Thoracic aorta (tissue), 2 donors: ENCODE measurements at regions not wholly inside any gene's neighbourhood (a gene's known extent, or its start where the extent isn't known, plus 50 kb on each side); places are given as distances from the start of the nearest gene placed in this dataset.

Source experiments
- ATAC-seq: fragments of 150-250 bp; one replicate; pipeline ENCODE4 v1.8.0; 2017; ENCODE audit warnings: low read depth; ENCODE audit not compliant: insufficient number of reproducible peaks, low FRiP score
- DNase-seq: peaks from one replicate; pipeline ENCODE4 v3.0.0-alpha.2; 2020; ENCODE audit warnings: low spot score
- H3K27ac ChIP-seq, 2 donors: fragments of 200-600 bp; sonication (generic); 1 replicate in 1 of 2; 2 replicates in 1 of 2; pipeline ENCODE4 v1.5.1; 2016; ENCODE audit warnings: mild to moderate bottlenecking in 2 of 2, moderate library complexity in 2 of 2
- H3K27me3 ChIP-seq: fragments of 200-600 bp; sonication (generic); replicated peaks from 2 replicates; pipeline ENCODE4 v1.6.0; 2016; ENCODE audit warnings: mild to moderate bottlenecking; ENCODE audit not compliant: insufficient read depth
- H3K36me3 ChIP-seq: fragments of 200-600 bp; sonication (generic); one replicate; pipeline ENCODE4 v1.5.1; 2016
- H3K4me1 ChIP-seq, 2 donors: fragments of 200-600 bp; sonication (generic); 1 replicate in 1 of 2; 2 replicates in 1 of 2; pipeline versions ENCODE4 v1.5.1 to v1.6.0; 2016; ENCODE audit warnings: low read depth in 2 of 2, mild to moderate bottlenecking in 1 of 2; ENCODE audit not compliant: control insufficient read depth in 1 of 2
- H3K4me3 ChIP-seq: fragments of 200-600 bp; sonication (generic); 2 replicates; pipeline ENCODE4 v1.5.1; 2016; ENCODE audit warnings: mild to moderate bottlenecking
- H3K9me3 ChIP-seq: fragments of 200-600 bp; sonication (generic); 2 replicates; pipeline ENCODE4 v1.5.1; 2016
- CTCF ChIP-seq: fragments of 200-600 bp; sonication (generic); IDR thresholded peaks from one replicate; pipeline ENCODE4 v1.5.1; 2019; ENCODE audit warnings: antibody characterized with exemption

- no peak for TF ChIP-seq CTCF
- no peak for ATAC-seq
- no peaks in the 10 kb centered on the region for H3K27me3 ChIP-seq
These were observed 315.9 kb upstream of the LRATD1 start for GRCh38 chr2:14316594-14316993.

GRCh38 chr2:14321357-14321756 lies 311.2 kb upstream of the LRATD1 start:
- Histone ChIP-seq H3K4me1 (no peaks in the 10 kb centered on the region), H3K27me3 (no peaks in the 10 kb centered on the region), H3K9me3 (no peaks in the 10 kb centered on the region), H3K4me3 (no peak overlapping the region), H3K36me3 (no peaks in the 10 kb centered on the region), H3K27ac (no peak overlapping the region)
- no peak for DNase-seq
- ATAC-seq: no peak
- TF ChIP-seq CTCF: no peak

More at GRCh38 chr2:14316594-14316993, 315.9 kb upstream of the LRATD1 start:
- no peaks in the 10 kb centered on the region for H3K36me3 ChIP-seq
- H3K4me3 ChIP-seq: no peak overlapping the region
- H3K4me1 ChIP-seq: no peaks in the 10 kb centered on the region
- H3K9me3 ChIP-seq: no peaks in the 10 kb centered on the region
- no peak overlapping the region for H3K27ac ChIP-seq
- DNase-seq: no peak

GRCh38 chr2:14322306-14322705 lies 310.2 kb upstream of the LRATD1 start:
- ATAC-seq (no peak), DNase-seq (no peak)
- no peak overlapping the region for H3K27ac ChIP-seq
- H3K27me3 ChIP-seq: no peaks in the 10 kb centered on the region
- H3K9me3 ChIP-seq: no peaks in the 10 kb centered on the region
- H3K4me1 ChIP-seq: no peaks in the 10 kb centered on the region
- no peak overlapping the region for H3K4me3 ChIP-seq
- no peaks in the 10 kb centered on the region for H3K36me3 ChIP-seq
- no peak for TF ChIP-seq CTCF

DNA sequence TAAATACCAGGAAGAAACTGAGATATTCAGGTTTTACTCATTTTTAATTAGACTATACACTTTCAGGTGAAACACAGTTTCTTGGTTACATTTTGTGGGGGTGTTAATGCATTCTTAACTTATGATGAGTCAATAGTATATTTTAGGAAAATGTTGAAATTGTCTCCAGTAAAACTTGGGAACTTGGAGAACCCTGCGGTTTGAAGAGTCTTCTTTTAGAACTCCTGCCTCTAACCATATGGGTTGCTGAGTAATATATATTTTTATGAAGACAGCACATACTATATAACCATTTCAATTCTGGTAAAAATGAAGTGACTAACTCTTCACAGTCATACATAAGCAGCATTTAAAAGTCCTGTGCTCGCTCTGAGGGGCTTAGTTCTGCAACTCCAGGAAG lies 308.2 kb upstream of the LRATD1 start:
- DNase-seq (no peak), ATAC-seq (no peak)
- Histone ChIP-seq H3K9me3 (no peaks in the 10 kb centered on the region), H3K36me3 (no peaks in the 10 kb centered on the region), H3K4me1 (no peaks in the 10 kb centered on the region), H3K4me3 (no peak overlapping the region), H3K27me3 (no peaks in the 10 kb centered on the region), H3K27ac (no peak overlapping the region)
- no peak for TF ChIP-seq CTCF

DNA sequence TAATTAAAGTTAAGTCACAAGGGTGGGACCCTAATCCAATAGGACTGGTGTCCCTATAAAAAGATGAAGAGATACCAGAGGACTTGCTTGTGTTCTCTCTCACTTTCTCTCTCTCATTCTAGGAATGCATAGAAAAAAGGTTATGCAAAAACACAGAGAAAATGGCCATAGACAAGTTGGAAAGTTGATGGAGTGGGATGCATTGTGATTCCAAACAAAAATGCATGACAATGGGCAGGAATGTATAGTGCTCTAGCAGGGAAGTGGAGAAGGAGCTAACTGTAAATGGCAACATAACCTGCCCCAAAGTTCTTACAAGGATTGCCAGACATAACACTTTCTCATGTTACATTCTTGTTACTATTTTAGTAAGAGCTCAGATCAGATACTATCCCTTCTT lies 301.6 kb upstream of the LRATD1 start:
- DNase-seq: no peak
- Histone ChIP-seq H3K4me3 (no peak overlapping the region), H3K27me3 (no peaks in the 10 kb centered on the region), H3K4me1 (no peaks in the 10 kb centered on the region), H3K27ac (no peak overlapping the region), H3K9me3 (no peaks in the 10 kb centered on the region), H3K36me3 (no peaks in the 10 kb centered on the region)
- no peak for TF ChIP-seq CTCF
- no peak for ATAC-seq
